GM12891 (cell line): ENCODE measurements at regions not wholly inside any gene's neighbourhood (a gene's known extent, or its start where the extent isn't known, plus 50 kb on each side); places are given as distances from the start of the nearest gene placed in this dataset.

Source experiments
- POLR2A ChIP-seq: IDR thresholded peaks from 2 replicates; pipeline ENCODE4 v1.6.1; 2011; ENCODE audit warnings: low read depth, low read length, control low read depth
- POLR2AphosphoS5 ChIP-seq: IDR thresholded peaks from 2 replicates; pipeline ENCODE4 v1.6.1; 2011; ENCODE audit warnings: low read depth, low read length, control low read depth

GRCh38 chr4:24456431-24456830 lies 127.9 kb downstream of the DHX15 start:
- TF ChIP-seq POLR2AphosphoS5 (no peak), POLR2A (no peak)
